ENCODE measurements at regions not wholly inside any gene's neighbourhood (a gene's known extent, or its start where the extent isn't known, plus 50 kb on each side); places are given as distances from the start of the nearest gene placed in this dataset.
A peak's percentile ranks its signal among the peaks of the same experiment; 100 is the strongest.
"Not testable (repeated sequence)": the region's sequence is repeated elsewhere in the genome, so short reads cannot be mapped to it uniquely, and the experiment has no call there.

- no peak for DNase-seq (ENCODE audit: low read depth in 2 of 2, low spot score in 1 of 2)
Measured at GRCh38 chr9:129416821-129417539, 203.9 kb downstream of the C9orf50 start.

- no peak for DNase-seq (ENCODE audit: low read depth in 2 of 2, low spot score in 1 of 2)
Measured at GRCh38 chr9:129415942-129416651, 204.8 kb downstream of the C9orf50 start.

- DNase-seq (ENCODE audit: low read depth in 2 of 2, low spot score in 1 of 2), result no peak
Measured at GRCh38 chr9:129414993-129415941, 205.6 kb downstream of the C9orf50 start.

- DNase-seq (ENCODE audit: low read depth in 2 of 2, low spot score in 1 of 2), result no peak
Measured at GRCh38 chr9:129414377-129414992, 206.4 kb downstream of the C9orf50 start.

GRCh38 chr9:129413537-129414376 lies 207.1 kb downstream of the C9orf50 start:
- DNase-seq (ENCODE audit: low read depth in 2 of 2, low spot score in 1 of 2), result peak; percentile 99 to 100

GRCh38 chr9:129412814-129413536 lies 207.9 kb downstream of the C9orf50 start:
- DNase-seq (ENCODE audit: low read depth in 2 of 2, low spot score in 1 of 2), result peak in 1 of 2 donors; percentile 20

GRCh38 chr9:129412176-129412813 lies 208.6 kb downstream of the C9orf50 start:
- not testable (repeated sequence) for DNase-seq (ENCODE audit: low read depth in 2 of 2, low spot score in 1 of 2)

GRCh38 chr9:129411501-129412175 lies 209.3 kb downstream of the C9orf50 start:
- no peak for DNase-seq (ENCODE audit: low read depth in 2 of 2, low spot score in 1 of 2)

GRCh38 chr9:129410226-129410625 lies 210.7 kb downstream of the C9orf50 start:
- DNase-seq (ENCODE audit: low read depth in 2 of 2, low spot score in 1 of 2), result no peak

- DNase-seq (ENCODE audit: low read depth in 2 of 2, low spot score in 1 of 2), result no peak
Measured at GRCh38 chr9:129408535-129409215, 212.2 kb downstream of the C9orf50 start.

GRCh38 chr9:129407905-129408452 lies 212.9 kb downstream of the C9orf50 start:
- no peak for DNase-seq (ENCODE audit: low read depth in 2 of 2, low spot score in 1 of 2)

- no peak for DNase-seq (ENCODE audit: low read depth in 2 of 2, low spot score in 1 of 2)
Measured at GRCh38 chr9:129406278-129407225, 214.3 kb downstream of the C9orf50 start.

GRCh38 chr9:129405827-129406213 lies 215.1 kb downstream of the C9orf50 start:
- DNase-seq (ENCODE audit: low read depth in 2 of 2, low spot score in 1 of 2), result no peak

- DNase-seq (ENCODE audit: low read depth in 2 of 2, low spot score in 1 of 2), result no peak
Measured at GRCh38 chr9:129405089-129405826, 215.6 kb downstream of the C9orf50 start.

- DNase-seq (ENCODE audit: low read depth in 2 of 2, low spot score in 1 of 2), result no peak
Measured at GRCh38 chr9:129404621-129405020, 216.3 kb downstream of the C9orf50 start.
